Aorta (tissue), 5 donors: ENCODE measurements at regions not wholly inside any gene's neighbourhood (a gene's known extent, or its start where the extent isn't known, plus 50 kb on each side); places are given as distances from the start of the nearest gene placed in this dataset.
"Not testable (repeated sequence)": the region's sequence is repeated elsewhere in the genome, so short reads cannot be mapped to it uniquely, and the experiment has no call there.

Source experiments
- ATAC-seq: fragments of 200-7000 bp; cut with Tn5 transposase; one replicate; pipeline ENCODE4 v1.9.1; 2022; ENCODE audit warnings: moderate library complexity; ENCODE audit not compliant: low FRiP score
- DNase-seq, 2 donors: peaks; one replicate each; pipeline ENCODE4 v3.0.0-alpha.2; 2020
- H3K27ac ChIP-seq, 2 donors: one replicate each; pipeline ENCODE4 v1.5.1; 2013; ENCODE audit warnings: low read length in 2 of 2, mild to moderate bottlenecking in 2 of 2, moderate library complexity in 2 of 2, control low read depth in 1 of 2, inconsistent platforms in 1 of 2, low read depth in 1 of 2
- H3K27me3 ChIP-seq, 2 donors: one replicate each; pipeline ENCODE4 v1.6.1; 2013; ENCODE audit warnings: control low read depth in 1 of 2, low read length in 1 of 2, mild to moderate bottlenecking in 1 of 2, moderate library complexity in 1 of 2; ENCODE audit not compliant: insufficient read depth in 2 of 2, control insufficient read depth in 1 of 2
- H3K36me3 ChIP-seq, 2 donors: one replicate each; pipeline ENCODE4 v1.6.1; 2013; ENCODE audit warnings: control low read depth in 1 of 2, low read length in 1 of 2, mild to moderate bottlenecking in 1 of 2; ENCODE audit not compliant: insufficient read depth in 2 of 2, control insufficient read depth in 1 of 2
- H3K4me1 ChIP-seq, 2 donors: one replicate each; pipeline ENCODE4 v1.6.1; 2013; ENCODE audit warnings: low read length in 2 of 2, control low read depth in 1 of 2, mild to moderate bottlenecking in 1 of 2, moderate library complexity in 1 of 2; ENCODE audit not compliant: insufficient read depth in 2 of 2, control insufficient read depth in 1 of 2
- H3K4me3 ChIP-seq, 2 donors: one replicate each; pipeline ENCODE4 v1.5.1; 2013; ENCODE audit warnings: low read length in 2 of 2, control low read depth in 1 of 2, mild to moderate bottlenecking in 1 of 2
- H3K9me3 ChIP-seq: one replicate; pipeline ENCODE4 v1.6.1; 2013; ENCODE audit warnings: mild to moderate bottlenecking, low read length; ENCODE audit not compliant: control insufficient read depth
- WGBS, 2 donors: extraction: QIAGEN DNeasy Blood & Tissue Kit; methylation state at CpG; one replicate each; pipeline ENCODE4 v1.1.7; 2013; 5-methylcytosine and 5-hydroxymethylcytosine counted together
- intact Hi-C, 2 donors: fragments of 100-400 bp; cut with DNase I; formaldehyde crosslinking; loops; one replicate each; pipeline versions ENCODE4 v1.14.2 to v1.15.0; 2022
- donor health status: healthy with polysubstance abuse.
- donor health status: Bipolar disorder and iron deficiency.
- donor health status: DM: no; HTN: no; CAD: no.
- donor health status: DM: no; HTN: no; CAD: no.
- donor health status: DM: yes; HTN: yes; CAD: no.

GRCh38 chr6:168242111-168242939 lies 77.3 kb downstream of the DACT2 start:
- Histone ChIP-seq H3K4me1 (no peaks in the 10 kb centered on the region), H3K27me3 (no peaks in the 10 kb centered on the region), H3K36me3 (no peaks in the 10 kb centered on the region), H3K4me3 (no peak overlapping the region), H3K27ac (no peak overlapping the region), H3K9me3 (no peaks in the 10 kb centered on the region)
- whole genome bisulfite sequencing, 2 donors, result 91 to 93% methylated on average over 9 of the region's 9 CpGs
- DNase-seq (no peak), ATAC-seq (no peak)
- intact Hi-C loops, result no loop called here

DNA sequence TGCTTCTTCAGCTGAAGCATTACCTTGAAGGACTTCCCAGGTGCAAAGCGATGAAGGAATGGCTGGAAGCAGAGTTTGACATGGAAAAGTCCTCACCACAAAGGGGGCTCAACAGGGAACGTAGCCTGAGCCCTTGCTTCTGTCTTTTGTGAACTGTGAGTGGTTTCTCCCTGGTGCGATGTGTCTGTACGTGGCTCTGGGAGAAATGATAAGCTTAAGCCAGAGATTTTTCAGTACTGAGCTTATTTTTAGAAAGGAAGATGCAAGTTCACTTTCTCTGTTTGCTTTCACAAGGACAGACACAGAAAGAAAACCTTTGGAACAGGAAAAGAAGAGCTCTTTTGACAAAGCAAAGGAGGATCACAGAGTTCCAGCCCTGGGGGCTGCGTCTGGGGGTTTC lies 79.4 kb downstream of the DACT2 start:
- Histone ChIP-seq H3K9me3 (no peaks in the 10 kb centered on the region), H3K36me3 (no peaks in the 10 kb centered on the region), H3K27ac (no peak overlapping the region), H3K4me3 (no peak overlapping the region), H3K27me3 (no peaks in the 10 kb centered on the region), H3K4me1 (no peaks in the 10 kb centered on the region)
- no peak for DNase-seq
- intact Hi-C loops, result no loop called here
- 60 to 70% methylated on average over 5 of the region's 5 CpGs for WGBS, 2 donors
- no peak for ATAC-seq

DNA sequence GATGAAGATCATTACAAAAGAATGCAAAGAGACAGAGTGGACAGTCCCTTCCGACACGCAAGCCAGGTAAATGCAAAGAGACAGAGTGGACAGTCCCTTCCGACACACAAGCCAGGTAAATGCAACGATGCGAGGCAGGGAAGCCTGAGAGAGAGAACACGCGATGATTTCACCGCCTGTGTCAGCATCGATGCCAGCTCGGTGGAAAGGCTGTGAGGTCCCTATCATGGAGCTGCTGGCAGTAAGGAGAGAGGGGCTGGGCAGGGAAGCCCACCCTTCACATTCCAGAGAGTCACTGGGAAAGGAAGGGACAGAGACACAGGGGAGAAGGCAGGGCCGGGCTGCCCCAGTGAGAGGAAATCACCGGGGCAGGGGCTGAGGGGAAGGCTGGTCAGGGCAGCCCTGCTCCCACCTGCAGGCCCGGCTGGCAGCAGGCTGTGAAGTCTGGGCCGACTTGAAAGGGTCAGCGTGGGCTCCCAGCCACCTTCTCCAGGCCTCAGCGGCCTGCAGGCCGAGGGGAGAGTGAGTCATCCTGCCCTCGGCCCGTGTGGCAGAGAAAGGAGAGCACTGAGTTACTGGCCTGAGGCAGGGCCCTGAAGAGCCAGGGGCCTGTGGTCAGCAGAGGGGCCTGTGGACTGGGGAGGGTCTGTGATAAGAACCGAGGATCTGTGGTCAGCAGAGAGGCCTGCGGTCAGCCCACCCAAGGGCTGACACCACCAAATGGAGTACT lies 80.4 kb downstream of the DACT2 start:
- Histone ChIP-seq H3K27ac (no peak overlapping the region), H3K4me3 (no peak overlapping the region), H3K4me1 (no peaks in the 10 kb centered on the region), H3K9me3 (no peaks in the 10 kb centered on the region), H3K27me3 (no peaks in the 10 kb centered on the region), H3K36me3 (no peaks in the 10 kb centered on the region)
- intact Hi-C loops, result no loop called here
- ATAC-seq, result peak; percentile 44
- DNase-seq, result no peak
- 63 to 75% methylated on average over 21 of the region's 21 CpGs for WGBS, 2 donors

DNA sequence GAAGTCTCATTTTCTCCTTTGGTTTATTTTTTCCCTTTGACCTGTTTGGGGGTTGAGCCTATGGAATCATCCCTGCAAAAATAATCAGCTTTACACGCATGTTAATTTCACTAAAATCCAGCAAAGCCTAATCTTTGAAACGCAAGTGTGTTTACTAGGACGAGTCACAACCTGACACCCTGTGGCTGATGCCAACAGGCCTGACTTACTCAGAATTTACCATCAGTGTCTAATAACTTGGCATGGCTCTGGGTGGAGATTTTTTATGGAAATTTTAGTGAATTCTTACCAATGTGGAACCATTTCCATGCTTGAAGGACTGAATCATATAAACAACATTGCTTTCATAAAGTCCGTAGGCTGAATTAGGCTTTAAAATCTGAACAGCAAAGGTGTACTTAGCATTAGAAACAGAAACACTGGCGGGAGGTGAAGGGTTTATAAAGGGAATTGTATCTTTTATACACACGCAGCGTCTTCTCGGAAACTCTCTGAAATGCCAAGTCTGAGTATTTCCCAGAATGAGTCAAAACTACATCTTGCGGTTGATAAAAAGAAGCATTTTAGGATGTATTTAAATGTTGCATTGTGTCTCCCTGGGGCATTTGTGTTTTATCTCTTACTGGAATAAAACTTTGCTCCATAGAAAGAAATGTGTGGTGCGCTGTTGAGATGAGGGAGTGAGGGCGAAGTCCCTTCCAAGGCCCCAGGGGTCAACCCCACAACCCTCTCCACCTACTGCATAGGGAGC lies 81.2 kb downstream of the DACT2 start:
- no peaks in the 10 kb centered on the region for H3K4me1 ChIP-seq
- H3K27ac ChIP-seq, result no peak overlapping the region
- no peak for ATAC-seq
- no peak for DNase-seq
- H3K4me3 ChIP-seq, result no peak overlapping the region
- H3K27me3 ChIP-seq, result no peaks in the 10 kb centered on the region
- no peaks in the 10 kb centered on the region for H3K36me3 ChIP-seq
- no peaks in the 10 kb centered on the region for H3K9me3 ChIP-seq
- WGBS, 2 donors, result 91 to 93% methylated on average over 11 of the region's 11 CpGs
- intact Hi-C loops, result no loop called here

DNA sequence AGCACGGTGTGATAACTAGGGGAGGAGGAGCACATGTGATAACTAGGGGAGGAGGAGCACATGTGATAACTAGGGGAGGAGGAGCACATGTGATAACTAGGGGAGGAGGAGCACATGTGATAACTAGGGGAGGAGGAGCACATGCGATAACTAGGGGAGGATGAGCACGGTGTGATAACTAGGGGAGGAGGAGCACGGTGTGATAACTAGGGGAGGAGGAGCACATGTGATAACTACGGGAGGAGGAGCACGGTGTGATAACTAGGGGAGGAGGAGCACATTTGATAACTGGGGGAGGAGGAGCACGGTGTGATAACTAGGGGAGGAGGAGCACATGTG lies 85.7 kb downstream of the DACT2 start:
- H3K27ac ChIP-seq, H3K4me3 ChIP-seq, DNase-seq, H3K9me3 ChIP-seq, H3K4me1 ChIP-seq, H3K36me3 ChIP-seq, ATAC-seq, intact Hi-C loops, H3K27me3 ChIP-seq: not testable (repeated sequence)
- 93 to 100% methylated on average over 1 to 7 of the region's 7 CpGs for WGBS, 2 donors

DNA sequence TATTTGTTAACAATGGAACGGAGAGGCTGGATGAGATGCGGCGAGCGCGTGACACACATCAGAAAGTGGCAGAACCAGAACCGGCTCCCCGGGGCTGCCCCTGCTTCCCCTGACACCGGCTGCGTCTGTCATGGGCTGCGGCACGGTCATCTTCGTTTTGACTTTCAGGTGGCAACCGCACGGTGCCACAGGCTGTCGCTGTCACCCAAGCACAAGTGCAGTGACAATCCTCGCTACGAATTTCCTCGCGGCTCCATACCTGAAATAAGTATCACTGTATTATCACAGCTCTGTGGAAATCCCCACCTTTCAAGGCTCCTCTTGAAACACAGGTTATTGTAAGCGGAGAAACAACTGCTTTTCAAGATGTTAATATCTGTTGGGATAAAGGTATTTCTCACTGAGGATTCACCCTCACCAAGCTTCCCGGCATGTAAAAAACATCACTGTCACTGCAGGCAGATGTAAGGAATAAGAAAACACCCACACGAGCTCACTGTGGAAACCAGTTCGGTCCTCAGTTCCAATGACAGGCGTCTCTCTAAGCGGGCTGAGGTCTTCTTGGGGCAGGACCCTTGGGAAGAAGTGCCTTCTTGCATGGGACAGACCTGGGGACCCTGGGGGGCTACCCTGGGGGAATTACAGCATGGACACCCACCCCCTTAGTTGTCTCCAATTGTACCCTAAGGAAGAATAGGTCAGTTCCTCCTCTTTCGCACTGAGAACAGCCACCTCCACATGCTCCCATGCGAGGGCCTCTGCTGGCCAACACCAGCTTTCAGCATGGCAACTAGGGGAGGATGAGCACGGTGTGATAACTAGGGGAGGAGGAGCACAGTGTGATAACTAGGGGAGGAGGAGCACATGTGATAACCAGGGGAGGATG lies 86.3 kb downstream of the DACT2 start:
- H3K4me3 ChIP-seq, result no peak overlapping the region
- H3K4me1 ChIP-seq, result no peaks in the 10 kb centered on the region
- H3K9me3 ChIP-seq, result peaks cover 2% of the 10 kb centered on the region
- intact Hi-C loops, result no loop called here
- H3K36me3 ChIP-seq, result no peaks in the 10 kb centered on the region
- no peak for DNase-seq
- no peaks in the 10 kb centered on the region for H3K27me3 ChIP-seq
- ATAC-seq, result no peak
- H3K27ac ChIP-seq, result no peak overlapping the region
- WGBS, 2 donors, result 86 to 94% methylated on average over 28 of the region's 28 CpGs

GRCh38 chr6:168232528-168232927 lies 87.0 kb downstream of the DACT2 start:
- Histone ChIP-seq H3K9me3 (peaks cover 2% of the 10 kb centered on the region), H3K4me1 (no peaks in the 10 kb centered on the region), H3K36me3 (no peaks in the 10 kb centered on the region), H3K27ac (no peak overlapping the region), H3K27me3 (no peaks in the 10 kb centered on the region), H3K4me3 (no peak overlapping the region)
- intact Hi-C loops, result no loop called here
- 77 to 81% methylated on average over 11 of the region's 11 CpGs for WGBS, 2 donors
- no peak for ATAC-seq
- DNase-seq, result no peak

- intact Hi-C loops, result no loop called here
- Histone ChIP-seq H3K4me3 (no peak overlapping the region), H3K36me3 (no peaks in the 10 kb centered on the region), H3K27ac (no peak overlapping the region), H3K9me3 (peaks cover 2% of the 10 kb centered on the region), H3K27me3 (no peaks in the 10 kb centered on the region), H3K4me1 (no peaks in the 10 kb centered on the region)
- ATAC-seq (no peak), DNase-seq (no peak)
- WGBS, 2 donors, result 53 to 64% methylated on average over 6 of the region's 6 CpGs
Observed at GRCh38 chr6:168232062-168232461, 87.5 kb downstream of the DACT2 start.
